Lower lobe of right lung (tissue), 2 donors: ENCODE measurements at regions not wholly inside any gene's neighbourhood (a gene's known extent, or its start where the extent isn't known, plus 50 kb on each side); places are given as distances from the start of the nearest gene placed in this dataset.

ENCODE experiments used
- ATAC-seq, 2 donors: fragments of 200-7000 bp; cut with Tn5 transposase; one replicate each; pipeline ENCODE4 v1.9.1; 2020 to 2022; ENCODE audit warnings: mild to moderate bottlenecking in 2 of 2, moderate library complexity in 2 of 2
- DNase-seq: peaks from one replicate; pipeline ENCODE4 v3.0.0-alpha.2; 2020
- H3K27ac ChIP-seq: fragments of 200-600 bp; one replicate; pipeline ENCODE4 v1.8.0; 2022
- H3K27me3 ChIP-seq: fragments of 200-600 bp; one replicate; pipeline ENCODE4 v1.8.0; 2022; ENCODE audit warnings: low read depth
- H3K36me3 ChIP-seq: fragments of 200-600 bp; one replicate; pipeline ENCODE4 v1.8.0; 2022; ENCODE audit warnings: mild to moderate bottlenecking
- H3K4me1 ChIP-seq: fragments of 200-600 bp; one replicate; pipeline ENCODE4 v1.8.0; 2022
- H3K4me3 ChIP-seq: fragments of 200-600 bp; one replicate; pipeline ENCODE4 v1.8.0; 2022; ENCODE audit warnings: mild to moderate bottlenecking
- H3K9me3 ChIP-seq: fragments of 200-600 bp; one replicate; pipeline ENCODE4 v1.8.0; 2022
- intact Hi-C: fragments of 100-400 bp; cut with DNase I; formaldehyde crosslinking; loops from one replicate; pipeline ENCODE4 v1.11.0; 2022
- TF ChIP-seq, protein P1 (sequence below): fragments of 200-600 bp; IDR thresholded peaks from one replicate; pipeline ENCODE4 v1.8.0; 2022; ENCODE audit warnings: antibody characterized with exemption, mild to moderate bottlenecking
- donor health status: DM: no; HTN: yes; CAD: no; lungs with severe emphysema.

DNA sequence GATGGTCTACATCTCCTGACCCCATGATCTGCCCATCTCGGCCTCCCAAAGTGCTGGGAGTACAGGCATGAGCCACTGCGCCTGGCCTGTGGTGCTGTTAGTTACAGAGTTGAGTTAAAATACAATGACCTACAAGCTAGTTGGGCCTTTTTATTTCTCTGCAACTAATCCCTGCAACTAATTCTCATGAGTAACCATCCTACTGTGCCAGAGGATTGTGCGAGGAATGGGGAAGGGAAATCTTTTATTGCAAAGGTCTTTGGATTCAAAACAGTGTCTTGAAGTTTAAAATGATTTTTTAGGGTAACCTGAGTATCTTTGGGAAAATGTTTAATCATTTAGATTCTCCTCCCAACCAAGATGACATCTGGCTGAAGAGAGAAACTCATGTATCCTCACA, 88.8 kb upstream of the RMDN2 start:
- Histone ChIP-seq H3K9me3 (no peaks in the 10 kb centered on the region), H3K27me3 (no peaks in the 10 kb centered on the region), H3K27ac (no peak overlapping the region), H3K4me1 (peaks cover 8% of the 10 kb centered on the region), H3K4me3 (no peak overlapping the region), H3K36me3 (no peaks in the 10 kb centered on the region)
- DNase-seq = no peak
- TF ChIP-seq, protein P1, sequence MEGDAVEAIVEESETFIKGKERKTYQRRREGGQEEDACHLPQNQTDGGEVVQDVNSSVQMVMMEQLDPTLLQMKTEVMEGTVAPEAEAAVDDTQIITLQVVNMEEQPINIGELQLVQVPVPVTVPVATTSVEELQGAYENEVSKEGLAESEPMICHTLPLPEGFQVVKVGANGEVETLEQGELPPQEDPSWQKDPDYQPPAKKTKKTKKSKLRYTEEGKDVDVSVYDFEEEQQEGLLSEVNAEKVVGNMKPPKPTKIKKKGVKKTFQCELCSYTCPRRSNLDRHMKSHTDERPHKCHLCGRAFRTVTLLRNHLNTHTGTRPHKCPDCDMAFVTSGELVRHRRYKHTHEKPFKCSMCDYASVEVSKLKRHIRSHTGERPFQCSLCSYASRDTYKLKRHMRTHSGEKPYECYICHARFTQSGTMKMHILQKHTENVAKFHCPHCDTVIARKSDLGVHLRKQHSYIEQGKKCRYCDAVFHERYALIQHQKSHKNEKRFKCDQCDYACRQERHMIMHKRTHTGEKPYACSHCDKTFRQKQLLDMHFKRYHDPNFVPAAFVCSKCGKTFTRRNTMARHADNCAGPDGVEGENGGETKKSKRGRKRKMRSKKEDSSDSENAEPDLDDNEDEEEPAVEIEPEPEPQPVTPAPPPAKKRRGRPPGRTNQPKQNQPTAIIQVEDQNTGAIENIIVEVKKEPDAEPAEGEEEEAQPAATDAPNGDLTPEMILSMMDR = no peak
- no peak for ATAC-seq
- intact Hi-C loops = no loop called here

DNA sequence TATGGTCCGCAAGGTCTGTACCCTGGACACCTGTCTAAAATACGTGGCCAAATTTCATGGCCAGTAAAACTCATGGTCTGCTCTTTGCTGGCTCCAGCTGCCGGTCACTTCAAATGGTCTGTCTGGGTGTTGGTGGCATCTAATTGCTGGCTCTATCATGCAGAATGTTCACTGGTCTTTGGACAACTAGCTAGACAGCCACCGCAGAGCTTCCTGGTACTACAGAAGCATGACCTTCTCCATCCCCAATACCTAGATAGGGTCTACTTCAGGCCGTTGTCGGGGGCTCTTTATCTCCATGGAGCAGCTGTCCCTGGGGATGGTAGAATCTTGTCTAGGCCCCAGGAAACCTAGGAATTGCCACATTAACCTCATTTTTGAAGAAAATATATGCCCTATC, 88.4 kb upstream of the RMDN2 start:
- ATAC-seq = no peak
- no peak overlapping the region for H3K27ac ChIP-seq

DNA sequence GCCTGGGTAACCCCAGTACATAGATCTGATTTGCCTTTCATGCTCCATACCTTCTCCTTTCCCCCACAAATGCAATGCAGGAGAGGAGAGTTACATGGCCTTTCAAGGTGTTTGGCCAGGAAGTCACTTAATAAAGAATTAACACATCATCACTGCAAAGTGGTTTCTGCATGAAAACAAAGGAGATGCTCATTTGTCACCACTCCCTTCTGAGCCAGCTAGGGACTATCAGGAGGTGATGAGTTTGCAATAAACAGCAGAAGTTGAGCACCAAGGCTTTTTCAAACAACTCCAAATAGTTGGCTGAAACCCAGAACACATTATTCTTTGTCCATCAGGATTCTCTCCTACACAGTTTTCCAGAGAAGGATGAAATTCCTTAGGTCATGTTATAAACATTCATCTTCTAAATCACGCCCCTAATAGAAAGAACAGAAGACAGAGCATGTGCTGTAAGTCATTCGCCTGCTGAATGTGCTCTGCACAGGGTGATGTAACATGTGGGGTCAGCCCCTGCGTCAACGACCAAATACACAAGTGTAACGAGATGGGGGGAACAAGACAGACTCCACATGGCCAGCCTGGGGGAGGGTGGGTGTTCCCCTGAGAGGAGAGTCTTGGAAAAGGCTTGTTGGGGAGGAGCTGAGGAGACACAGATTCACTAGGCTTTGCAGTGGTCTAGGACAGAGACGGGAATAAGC, 87.3 kb upstream of the RMDN2 start:
- Histone ChIP-seq H3K27me3 (no peaks in the 10 kb centered on the region), H3K4me3 (no peak overlapping the region), H3K4me1 (no peaks in the 10 kb centered on the region), H3K36me3 (no peaks in the 10 kb centered on the region), H3K9me3 (no peaks in the 10 kb centered on the region), H3K27ac (no peak overlapping the region)
- intact Hi-C loops = no loop called here
- TF ChIP-seq, protein P1 = no peak
- ATAC-seq = peak; percentile 40 to 79
- DNase-seq = no peak

More for the DNA sequence above, 88.4 kb upstream of the RMDN2 start:
- no peaks in the 10 kb centered on the region for H3K36me3 ChIP-seq
- TF ChIP-seq, protein P1 = no peak
- no peaks in the 10 kb centered on the region for H3K27me3 ChIP-seq
- no peaks in the 10 kb centered on the region for H3K9me3 ChIP-seq
- no peak for DNase-seq
- H3K4me3 ChIP-seq = no peak overlapping the region
- H3K4me1 ChIP-seq = peaks cover 8% of the 10 kb centered on the region
- intact Hi-C loops = no loop called here

DNA sequence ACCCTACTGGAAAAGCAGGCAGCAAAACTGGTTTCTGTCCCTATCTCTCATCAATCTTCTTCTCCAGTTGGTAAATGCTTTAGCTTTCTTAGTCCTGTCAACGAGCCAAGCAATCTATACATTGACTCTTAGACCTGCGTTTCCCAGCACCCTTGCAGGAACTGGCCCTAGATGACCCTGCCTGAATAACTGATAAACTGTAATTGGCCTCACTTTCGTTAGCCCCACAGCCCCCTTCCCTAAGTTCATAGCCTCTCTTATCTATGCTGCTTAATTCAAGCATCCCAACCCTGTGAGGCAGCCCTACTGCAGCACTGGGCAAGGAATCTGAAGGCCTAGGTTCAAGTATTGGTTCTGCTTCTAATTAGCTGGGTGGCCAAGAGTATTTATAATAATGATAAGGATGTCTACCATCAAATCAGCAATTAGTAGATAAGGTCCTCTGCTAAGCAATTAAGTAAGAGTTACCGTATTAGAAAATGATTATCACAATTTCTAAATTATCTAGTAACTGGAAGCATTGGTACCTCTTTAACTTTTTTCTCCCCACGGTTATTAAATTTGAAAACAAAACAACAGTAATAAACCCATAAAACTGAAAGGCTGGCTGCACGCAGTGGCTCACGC, 86.4 kb upstream of the RMDN2 start:
- no peak overlapping the region for H3K27ac ChIP-seq
- H3K4me1 ChIP-seq = no peaks in the 10 kb centered on the region
- H3K27me3 ChIP-seq = no peaks in the 10 kb centered on the region
- TF ChIP-seq, protein P1 = no peak
- intact Hi-C loops = no loop called here
- H3K9me3 ChIP-seq = no peaks in the 10 kb centered on the region
- H3K36me3 ChIP-seq = no peaks in the 10 kb centered on the region
- ATAC-seq = no peak
- no peak for DNase-seq
- no peak overlapping the region for H3K4me3 ChIP-seq

DNA sequence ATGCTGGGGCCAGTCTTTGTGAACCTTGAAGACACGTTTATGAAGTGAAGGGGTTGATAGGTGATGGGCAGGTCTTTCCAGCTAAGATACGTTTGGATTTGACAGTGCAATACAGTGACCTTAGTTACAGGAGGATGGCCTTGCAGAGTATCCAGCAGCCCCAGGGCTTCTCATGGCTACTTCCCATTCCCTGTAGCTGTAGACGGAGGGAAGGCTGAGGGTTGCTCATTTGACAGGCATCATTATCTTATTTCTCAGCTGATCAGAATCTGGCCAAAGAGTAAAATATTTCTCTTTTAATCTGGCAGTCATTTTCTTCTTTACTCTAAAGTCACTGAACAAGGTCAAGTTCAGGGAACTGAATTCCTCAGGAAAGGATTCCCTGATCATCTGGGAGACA, 85.1 kb upstream of the RMDN2 start:
- intact Hi-C loops = no loop called here
- TF ChIP-seq, protein P1 = no peak
- Histone ChIP-seq H3K4me3 (no peak overlapping the region), H3K36me3 (no peaks in the 10 kb centered on the region), H3K4me1 (no peaks in the 10 kb centered on the region), H3K27me3 (no peaks in the 10 kb centered on the region), H3K9me3 (no peaks in the 10 kb centered on the region), H3K27ac (no peak overlapping the region)
- no peak for DNase-seq
- ATAC-seq = no peak
